Fibroblast of skin of scalp (primary cell): ENCODE measurements at regions not wholly inside any gene's neighbourhood (a gene's known extent, or its start where the extent isn't known, plus 50 kb on each side); places are given as distances from the start of the nearest gene placed in this dataset.
"Not testable (repeated sequence)": the region's sequence is repeated elsewhere in the genome, so short reads cannot be mapped to it uniquely, and the experiment has no call there.

ENCODE experiments used
- DNase-seq: peaks from one replicate; pipeline ENCODE4 v3.0.0-alpha.2; 2013

DNA sequence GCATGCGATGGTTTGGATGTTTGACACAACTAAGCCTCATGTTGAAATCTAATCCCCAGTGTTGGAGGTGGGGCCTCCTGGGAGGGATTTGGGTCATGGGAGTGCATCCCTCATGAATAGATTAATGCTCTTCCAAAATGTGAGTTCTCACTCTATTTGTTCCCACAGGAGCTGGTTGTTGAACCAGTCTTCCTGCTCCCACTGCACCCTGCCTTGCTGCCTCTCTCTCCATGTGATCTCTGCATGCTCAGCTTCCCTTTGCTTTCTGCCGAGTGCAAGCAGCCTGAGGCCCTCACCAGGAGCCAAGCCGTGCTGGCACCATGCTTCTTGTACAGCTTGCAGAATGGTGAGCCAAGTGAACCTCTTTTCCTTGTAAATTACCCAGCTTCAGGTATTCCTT lies 206.8 kb downstream of the VAPA start:
- no peak for DNase-seq

DNA sequence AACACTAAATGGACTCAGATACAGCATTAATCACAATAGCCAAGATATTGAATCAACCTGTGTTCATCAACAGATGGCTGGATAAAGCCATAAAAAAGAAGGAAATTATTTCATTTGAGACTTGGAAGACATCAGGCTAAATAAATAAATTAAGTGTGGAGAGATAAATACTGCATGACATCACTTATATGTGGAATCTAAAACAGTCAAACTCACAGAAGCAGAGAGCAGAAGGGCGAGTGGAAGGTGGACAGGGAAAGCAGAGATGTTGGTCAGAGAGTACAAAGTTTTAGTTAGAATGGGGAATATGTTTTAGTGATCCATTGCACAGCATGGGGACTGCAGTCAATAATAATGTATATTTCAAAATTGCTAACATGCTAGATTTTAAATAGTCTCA lies 207.2 kb downstream of the VAPA start:
- DNase-seq: no peak

DNA sequence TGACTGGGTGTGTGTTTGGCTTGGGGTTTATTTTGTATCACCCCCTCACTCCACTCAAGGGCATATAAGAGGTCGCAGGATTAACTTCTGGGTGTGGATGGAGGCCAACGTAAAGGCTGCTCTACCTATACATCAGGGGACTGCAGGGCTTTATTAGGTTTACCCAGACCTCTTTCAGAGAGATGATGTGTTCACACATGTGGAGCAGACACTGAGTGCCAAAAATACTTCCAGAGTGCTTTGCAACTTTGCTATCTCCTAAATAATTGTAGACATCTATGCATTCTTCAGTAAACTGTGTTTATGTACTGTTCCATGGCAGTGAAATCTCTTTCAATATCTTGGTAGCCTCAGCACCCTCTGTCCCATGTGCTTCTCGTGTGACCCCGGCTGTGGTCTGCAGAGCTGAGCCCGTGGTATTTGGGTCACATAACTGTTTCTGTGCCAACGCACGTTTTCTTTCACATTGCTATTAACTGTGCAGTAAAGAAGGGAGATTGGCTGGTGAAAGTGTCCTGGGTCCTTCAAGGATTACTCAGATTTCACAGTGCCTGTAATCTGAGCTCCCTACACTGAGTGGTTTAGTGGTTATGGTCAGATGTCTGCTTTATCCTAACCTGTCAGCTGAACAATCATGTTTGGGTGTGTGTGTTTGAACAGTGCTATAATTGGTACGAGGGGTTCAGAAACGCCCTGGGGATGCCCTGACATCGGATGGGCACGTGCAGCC lies 208.1 kb downstream of the VAPA start:
- peak; percentile 88 for DNase-seq

DNA sequence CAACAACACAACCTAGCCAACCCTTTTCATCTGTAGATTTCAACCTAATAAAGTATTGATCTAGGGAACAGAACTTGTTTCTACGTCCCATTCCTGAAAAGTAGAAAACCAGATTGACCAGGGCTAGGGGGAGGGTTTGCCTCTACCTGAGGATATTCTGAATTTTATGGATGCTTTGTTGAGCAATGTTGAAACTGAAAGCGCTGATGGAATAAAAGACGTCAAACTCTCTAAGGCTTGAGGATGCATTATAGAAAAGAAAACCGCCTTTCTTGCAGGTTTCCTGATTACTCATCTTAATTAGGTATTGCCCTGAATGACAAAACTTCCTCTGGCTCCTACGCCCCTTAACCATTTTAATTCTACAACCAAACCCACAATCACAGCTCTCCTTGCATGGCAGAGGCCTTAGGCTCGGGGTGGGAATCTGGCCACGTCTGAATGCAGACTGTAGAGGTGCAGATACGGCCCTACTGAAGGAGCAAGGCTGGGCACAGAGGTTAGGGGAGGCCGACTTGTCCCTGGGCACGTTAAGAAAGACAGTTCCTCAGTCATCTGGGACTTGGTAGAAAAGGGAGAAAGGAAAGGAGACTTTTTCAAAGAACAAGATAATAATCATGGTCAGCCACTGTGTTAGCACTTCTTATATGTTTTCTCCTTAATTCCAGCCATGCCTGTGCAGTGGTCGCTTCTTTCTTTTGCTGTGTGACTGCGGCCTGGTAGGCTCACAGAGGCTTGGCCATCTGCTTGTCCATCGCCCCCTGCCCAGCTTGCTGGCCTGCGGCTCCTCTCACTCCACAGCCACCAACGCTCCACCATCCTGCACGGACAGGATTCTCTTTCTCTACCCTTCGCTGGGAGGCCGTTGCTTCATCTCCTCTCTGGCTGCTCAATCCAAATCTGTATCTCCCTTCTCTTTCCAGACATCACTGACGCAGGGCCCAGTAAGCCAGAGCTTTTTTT lies 209.5 kb downstream of the VAPA start:
- no peak for DNase-seq

DNA sequence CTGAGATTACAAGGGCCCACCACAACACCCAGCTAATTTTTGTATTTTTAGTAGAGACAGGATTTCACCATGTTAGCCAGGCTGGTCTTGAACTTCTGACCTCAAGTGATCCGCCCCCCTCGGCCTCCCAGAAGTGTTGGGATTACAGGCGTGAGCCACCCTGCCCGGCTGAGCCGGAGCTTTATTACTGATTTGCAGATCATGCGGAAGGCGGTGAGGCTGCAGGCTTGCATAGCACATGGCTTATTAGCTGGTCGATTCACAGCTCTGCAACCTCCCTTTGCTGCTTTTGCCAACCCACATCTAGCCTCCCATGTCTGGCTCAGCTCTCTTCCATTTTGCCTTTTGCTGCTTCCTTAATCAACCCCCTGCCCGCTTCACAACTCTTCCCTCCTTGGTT lies 210.3 kb downstream of the VAPA start:
- DNase-seq: no peak

DNA sequence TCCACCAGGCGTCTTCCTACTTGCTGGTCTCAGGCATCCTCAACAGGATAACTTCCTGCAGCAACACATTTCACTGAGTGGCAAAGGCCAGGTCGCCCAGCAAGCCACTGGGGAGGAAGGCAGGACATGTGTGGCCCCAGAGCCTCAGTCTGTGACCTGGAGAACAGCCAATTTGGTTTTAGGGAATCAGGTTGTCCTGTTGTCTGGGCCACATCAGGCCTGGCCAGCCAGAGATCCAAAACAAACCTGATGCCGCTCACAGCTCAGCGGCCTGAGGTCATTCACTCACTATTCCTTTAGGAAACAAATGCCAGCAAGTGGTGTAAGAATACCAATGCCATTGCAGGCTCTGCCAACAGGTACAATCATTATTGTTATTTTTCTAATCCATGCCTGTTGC lies 210.7 kb downstream of the VAPA start:
- DNase-seq: no peak

DNA sequence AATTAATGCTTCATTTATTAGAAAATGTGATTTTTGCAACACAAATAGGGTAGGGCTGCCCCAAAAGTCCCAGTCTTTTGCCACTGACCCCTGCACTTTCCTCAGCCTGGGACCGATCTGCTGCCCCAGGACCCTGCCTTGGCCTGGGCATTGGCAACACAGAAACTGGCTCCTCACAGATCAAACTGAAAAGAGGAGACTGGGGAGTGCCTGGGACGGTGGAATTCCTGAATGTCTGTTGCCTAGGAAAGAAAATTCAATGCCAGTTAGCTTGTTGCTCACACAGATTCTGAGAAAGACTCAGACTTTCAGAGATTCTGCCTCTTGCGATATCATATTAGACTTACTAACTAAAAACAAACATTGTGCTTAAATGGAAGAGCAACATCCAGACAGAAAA lies 211.2 kb downstream of the VAPA start:
- no peak for DNase-seq

DNA sequence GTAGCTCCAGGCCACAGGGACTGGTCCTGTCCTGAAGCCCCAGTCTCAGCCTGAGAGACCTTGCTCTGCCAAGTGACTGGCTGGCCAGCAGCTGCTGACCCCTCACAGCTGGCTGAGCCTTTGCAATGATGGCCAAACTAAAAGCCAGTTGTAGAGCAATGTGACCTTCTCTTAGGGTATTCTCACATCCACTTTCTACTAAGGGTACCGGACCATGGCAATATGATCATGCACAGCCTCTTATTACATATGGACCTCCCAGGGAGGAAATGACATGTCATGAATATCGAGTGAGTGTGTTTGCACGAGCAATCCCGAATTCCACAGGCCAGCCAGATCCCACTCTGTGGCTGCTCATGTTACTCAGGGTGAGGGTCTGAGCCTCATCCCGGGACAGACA lies 213.9 kb downstream of the VAPA start:
- DNase-seq: peak; percentile 28

DNA sequence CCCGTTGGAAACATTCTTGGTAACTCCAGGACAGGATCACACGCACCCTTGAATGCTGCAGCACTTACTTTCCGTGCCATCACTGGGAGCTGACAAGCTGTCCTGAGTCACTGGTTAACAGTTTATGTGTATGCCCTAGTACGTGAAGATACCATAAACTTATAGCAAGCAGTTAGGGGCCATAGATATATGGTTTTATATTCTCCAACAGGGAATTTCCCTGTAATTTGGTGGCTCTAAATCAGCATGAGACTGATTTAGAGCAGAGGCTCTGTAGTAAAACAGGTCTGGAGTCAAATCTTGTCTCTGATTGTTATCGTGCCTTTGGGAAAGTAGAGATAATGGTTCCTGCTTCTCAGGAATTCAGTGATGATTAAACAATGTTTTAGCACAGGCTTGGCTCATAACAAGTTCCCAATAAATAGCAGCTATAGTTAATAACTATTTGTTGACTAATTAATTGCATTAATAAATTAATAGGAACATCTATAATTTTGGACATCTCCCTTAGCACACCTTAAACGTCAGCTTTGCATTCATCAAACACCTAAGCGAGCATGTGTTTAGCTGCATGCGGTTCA lies 215.2 kb downstream of the VAPA start:
- DNase-seq: peak; percentile 44

DNA sequence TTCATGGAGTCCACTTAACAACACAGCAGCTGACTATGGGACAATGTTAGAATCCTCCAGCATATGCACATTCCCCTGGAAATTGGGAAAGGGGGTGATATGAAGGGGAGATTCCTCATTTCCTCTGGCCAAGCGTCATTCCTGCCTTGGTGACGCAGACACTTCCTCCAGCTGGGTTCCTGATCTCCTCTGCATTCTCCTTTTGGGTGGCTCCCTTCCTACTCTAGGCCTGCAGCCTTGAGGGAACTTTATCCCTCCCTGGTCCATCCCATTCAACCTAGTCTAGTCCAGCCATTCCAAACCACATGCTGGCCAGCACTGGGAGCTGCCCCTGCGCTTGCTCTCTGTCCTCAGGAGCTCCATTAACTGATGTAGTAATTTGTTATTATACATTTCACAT lies 216.8 kb downstream of the VAPA start:
- DNase-seq: no peak

DNA sequence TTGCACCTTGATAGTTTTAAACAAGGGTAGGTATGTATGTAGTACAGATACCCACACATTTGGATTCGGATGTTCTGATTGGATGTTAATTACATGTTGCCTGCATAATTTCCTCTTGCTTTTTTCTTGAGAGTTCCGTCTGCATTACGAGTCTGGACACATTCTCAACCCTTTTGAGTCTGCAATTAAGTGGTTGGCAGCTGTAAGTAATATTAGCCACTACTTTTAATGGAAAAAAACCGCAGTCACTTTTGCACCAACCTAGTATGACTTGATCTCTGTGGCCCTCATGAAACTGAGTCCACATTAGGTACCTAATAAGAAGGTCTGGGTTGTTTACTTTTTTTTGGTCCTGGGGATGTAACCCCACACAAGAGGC lies 217.3 kb downstream of the VAPA start:
- DNase-seq: no peak

DNA sequence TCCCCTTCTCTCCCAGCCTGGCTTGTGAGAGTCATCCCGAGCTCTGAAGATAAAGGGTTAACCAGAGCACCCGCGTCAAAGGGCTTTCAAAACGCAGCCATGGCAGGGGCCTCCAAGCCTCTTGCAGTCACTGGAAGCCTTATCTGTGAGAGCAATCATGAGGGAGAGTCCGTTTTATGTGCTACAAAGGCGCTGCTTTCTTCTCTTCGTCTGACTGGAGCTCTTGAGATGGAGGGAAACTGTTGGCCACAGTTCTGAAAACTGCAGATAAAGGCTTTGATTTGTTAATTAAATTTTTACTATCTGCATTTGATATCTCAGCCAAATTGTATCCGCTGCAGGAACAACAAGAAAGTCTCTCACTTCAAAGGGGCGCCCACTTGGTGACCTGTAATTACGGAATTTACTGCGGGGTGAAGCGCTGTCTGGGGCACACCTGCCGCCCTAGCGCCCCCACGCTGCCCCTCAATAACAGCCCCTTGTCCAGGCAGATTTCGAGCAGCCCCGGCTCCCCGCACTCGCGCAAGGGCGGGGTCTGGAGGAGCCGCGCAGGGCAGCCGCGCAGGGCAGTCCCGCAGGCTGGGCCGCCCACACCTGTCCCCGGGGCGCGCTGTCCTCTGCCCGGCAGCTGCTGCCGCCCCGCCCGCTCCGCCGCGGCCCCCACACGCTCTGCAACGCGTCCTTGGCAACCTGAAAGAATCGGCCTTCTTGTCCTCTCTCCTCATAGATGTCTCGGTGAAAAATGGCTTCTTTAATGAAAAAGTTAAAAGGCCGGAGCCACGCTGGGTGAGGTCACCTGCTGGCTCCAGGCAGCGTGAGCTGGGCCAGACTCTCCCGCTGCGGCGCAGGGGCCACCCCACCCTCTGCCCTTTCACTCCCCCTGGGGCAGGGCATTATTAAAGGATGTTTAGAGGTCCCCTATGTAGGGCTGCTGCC lies 217.9 kb downstream of the VAPA start:
- no peak for DNase-seq

DNA sequence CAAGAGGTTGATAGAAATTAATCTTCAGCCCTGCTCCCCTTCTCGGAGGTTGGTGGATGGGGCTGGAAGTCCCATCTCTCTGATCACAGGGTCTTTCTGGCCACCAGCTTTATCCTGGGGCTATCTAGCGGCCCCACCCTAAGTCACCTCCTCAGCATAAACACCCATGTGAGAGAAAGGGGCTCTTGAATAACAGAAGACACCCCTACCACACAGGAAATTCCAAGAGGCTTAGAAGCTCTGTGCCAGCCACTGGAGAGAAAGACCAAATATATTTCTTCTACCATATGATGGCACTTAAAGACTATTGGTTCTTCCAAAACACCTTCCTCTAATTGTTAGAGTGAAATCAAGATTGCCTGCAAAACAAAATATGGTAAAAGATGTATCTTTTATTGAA lies 219.7 kb downstream of the VAPA start:
- no peak for DNase-seq

DNA sequence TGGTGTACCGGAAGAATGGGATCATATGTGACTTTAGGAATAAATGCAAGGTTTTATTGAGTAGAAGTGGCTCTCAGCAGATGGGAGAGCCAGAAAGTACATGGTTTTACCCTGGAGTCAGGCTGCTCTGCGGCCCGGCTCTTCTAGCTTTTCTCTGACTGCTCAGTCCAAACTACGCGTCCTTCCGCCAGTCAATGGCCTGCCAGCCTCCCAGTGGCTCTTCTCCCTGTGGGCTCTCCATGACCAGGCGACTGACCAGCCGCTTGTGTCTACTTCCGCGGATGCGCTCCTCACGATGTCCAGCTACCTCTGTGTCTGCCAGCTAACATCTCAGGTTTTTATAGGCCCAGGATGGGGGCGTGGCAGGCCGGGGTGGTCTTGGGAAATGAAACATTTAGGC lies 220.4 kb downstream of the VAPA start:
- DNase-seq: no peak

DNA sequence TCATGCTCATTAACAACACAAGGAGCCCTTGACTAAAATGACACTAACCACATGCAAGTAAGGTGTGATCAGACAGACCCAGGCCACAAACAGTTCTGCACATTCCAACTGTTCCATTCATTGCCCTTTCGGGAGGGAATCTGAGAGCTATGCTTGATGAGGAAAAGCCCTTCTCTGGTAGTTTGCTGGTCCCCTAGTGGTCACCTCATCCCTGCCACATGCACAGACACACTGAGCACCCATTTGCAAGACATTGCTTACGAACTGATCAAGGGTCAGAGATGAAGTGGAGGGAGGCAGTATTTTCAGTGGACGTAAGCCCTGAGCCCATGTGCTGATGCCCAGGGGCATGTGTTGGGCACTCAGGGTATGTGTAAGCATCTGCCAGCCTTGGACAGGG lies 220.9 kb downstream of the VAPA start:
- DNase-seq: not testable (repeated sequence)

DNA sequence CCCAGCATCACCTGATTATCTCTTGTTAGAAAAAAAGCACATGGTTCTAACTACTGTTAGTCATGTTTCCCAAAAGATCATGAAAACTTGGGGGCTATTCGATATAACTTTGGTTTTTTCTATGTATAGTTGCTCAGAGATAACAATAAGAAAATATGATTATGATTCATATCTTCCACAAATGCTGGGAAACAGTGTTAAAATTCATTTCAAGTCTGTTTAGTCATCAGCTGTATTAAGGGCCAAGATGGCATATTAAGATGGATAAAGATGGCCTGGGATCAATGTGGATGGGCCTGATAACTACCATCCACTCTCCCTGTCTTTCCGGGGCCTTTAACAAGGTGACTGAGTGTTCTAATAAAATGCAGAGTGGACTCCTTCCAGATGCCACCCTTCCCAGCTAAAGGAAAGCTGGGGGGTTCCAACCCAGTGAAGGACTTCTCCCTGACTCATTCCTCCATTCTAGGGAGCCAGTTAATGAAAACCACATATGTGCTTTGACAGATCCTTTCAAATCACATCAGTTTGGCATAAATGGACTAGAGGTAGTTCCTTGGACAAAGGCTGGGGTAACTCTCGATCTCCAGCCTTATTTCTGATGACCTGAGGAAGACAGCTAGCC lies 221.6 kb downstream of the VAPA start:
- DNase-seq: peak; percentile 60

DNA sequence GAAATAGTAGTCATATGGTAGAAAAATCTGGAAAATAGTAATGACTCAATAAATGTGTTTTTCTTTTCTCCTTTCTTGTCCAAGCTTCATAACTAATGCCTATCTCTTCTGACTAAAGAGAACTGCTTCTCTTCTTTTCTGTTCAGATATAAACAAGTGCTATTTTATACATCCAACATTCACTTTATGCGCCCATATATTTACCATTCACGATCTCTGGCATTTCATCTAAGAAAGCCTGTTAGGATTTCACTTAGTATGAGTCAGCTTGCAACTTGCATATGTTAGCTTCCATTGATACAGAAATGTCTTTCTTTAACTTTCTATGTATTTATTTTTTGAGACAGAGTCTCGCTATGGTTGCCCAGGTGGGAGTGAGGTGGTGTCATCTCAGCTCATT lies 224.9 kb downstream of the VAPA start:
- DNase-seq: no peak

DNA sequence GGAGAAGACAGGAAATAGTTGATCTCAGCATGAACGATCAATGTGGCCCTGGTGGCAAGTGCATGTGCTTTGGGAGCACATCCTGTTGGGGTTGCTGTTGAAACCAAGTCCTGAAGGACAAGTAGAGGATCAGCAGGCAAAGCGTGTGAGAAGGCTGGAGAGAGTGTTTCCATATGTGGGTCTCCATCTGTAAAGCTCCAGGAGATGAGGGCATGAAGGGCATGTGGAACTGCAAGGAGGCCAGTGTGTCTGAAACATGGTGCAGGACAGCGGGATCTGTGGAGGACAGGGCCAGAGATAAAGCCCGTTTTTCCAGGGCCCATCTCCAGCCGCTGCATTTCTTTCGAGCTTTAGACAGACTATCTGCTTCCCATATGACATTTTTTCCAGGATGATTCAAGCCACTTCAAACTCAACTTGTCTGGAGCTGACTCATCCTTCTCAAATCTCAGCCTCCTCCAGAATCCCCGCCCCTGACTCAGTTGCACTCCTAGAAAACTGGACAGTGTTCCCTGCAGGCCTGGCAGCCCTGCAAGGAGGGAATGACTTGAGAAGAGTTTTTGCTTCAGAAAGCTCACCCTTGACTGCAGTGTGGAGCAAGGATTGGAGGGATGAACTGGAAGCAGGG lies 226.1 kb downstream of the VAPA start:
- DNase-seq: peak; percentile 82

DNA sequence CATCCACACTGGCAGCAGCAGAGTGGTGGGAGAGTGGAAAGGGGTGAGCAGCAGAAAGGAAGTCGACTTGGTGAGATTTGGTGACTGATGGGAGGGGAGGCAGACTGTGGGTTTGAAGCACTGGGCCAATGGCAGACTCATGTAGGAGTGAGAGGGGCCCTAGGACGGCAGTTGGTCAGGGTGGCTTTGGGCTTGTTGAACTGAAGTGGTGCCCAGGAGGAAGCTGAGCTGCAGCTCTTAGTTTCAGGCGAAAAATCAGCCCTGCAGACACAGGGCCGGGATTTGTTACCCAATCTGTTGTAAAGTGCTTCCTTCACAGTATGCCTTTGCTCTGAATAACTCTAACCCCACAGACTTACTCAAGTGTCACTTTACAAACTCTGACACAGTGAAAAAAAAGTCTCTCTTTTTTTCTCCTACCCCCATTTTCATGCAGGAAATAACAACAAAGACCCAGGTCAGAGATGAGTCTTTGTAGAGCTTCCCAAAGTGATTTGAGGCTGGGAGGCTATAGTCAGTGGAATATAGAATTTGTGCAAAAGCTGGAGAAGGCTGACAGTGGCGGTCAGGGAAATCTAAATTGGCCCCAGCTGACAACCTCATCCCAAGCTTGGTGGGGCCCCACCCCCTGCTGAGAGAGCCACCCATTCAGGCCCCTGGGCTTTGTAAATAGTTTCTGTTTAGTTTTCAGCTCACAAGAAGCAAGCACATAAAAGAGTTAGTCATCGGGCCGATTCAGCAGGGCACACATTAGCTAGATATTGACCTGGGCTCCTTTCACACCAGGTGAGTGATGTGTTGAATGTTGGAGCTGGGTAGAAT lies 226.9 kb downstream of the VAPA start:
- peak; percentile 44 for DNase-seq

DNA sequence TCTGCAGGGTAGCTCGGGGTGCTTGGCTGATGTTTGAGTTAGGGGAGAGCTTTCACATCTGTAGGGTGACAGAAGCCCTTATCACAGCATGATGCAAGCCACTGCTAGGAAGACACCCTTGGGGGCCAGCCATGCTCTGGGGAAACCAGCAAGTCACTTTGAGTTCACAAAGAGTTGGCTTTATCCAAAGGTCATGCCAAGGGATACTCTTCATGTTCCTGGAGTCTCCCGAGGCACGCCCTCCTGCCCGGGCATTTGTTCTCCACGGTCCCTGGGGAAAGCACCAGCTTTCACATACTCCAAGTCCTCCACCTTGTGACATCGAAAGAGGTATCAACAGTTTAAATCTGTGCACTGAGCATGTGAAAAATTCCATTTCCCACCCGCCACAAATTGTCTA lies 227.7 kb downstream of the VAPA start:
- DNase-seq: no peak

DNA sequence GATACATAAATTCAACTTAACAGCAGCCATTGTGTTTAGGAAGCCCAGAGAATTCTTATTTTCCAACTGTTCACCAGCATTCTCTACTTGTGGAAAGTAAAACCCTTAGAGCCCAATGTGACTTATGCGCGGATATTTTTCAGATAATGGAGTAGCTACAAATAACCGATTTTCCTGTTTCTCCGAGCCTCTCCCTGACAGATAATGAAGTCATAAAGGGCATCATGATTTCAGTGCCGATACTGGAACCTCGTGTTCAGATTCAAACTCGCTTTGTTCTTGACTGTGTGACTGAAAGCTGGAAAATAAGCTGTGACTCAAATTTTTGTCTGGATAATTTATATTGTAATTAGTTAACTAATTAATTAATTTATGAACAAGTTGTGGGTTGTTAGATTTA lies 228.2 kb downstream of the VAPA start:
- no peak for DNase-seq
